K562 (cell line): ENCODE measurements at regions not wholly inside any gene's neighbourhood (a gene's known extent, or its start where the extent isn't known, plus 50 kb on each side); places are given as distances from the start of the nearest gene placed in this dataset.

ENCODE experiments used
- ADNP ChIP-seq: fragments of 200-800 bp; sonication (Bioruptor generic); IDR thresholded peaks from 2 replicates; pipeline ENCODE4 v1.6.1; 2016; ENCODE audit warnings: missing genetic modification characterization, missing compliant biosample characterization
- HLTF ChIP-seq: fragments of 450-650 bp; IDR thresholded peaks from 2 replicates; pipeline ENCODE4 v1.6.1; 2016
- SP1 ChIP-seq: sonication (generic); formaldehyde crosslinking; IDR thresholded peaks from 2 replicates; pipeline ENCODE4 v1.8.1; 2022; ENCODE audit warnings: mild to moderate bottlenecking, missing genetic modification reagents
- TFAM ChIP-seq: fragments of 250-450 bp; sonication (Bioruptor Pico); conservative IDR thresholded peaks from 2 replicates; pipeline ENCODE4 v1.5.0; 2021; ENCODE audit warnings: mild to moderate bottlenecking, moderate library complexity
- ZNF165 ChIP-seq: fragments of 250-450 bp; sonication (Bioruptor Pico); IDR thresholded peaks from 2 replicates; pipeline ENCODE4 v1.4.0; 2020; ENCODE audit warnings: borderline replicate concordance
- ZNF224 ChIP-seq: sonication (generic); formaldehyde crosslinking; IDR thresholded peaks from 2 replicates; pipeline ENCODE4 v1.8.0; 2022; ENCODE audit warnings: mild to moderate bottlenecking, missing genetic modification reagents
- ZNF655 ChIP-seq: fragments of 250-450 bp; sonication (Bioruptor Pico); IDR thresholded peaks from 2 replicates; pipeline ENCODE4 v1.5.0; 2021
- TF ChIP-seq, protein P1 (sequence below): sonication (generic); formaldehyde crosslinking; IDR thresholded peaks from 2 replicates; pipeline ENCODE4 v1.8.0; 2023; ENCODE audit warnings: mild to moderate bottlenecking, missing genetic modification reagents
- TF ChIP-seq, protein P2 (sequence below), 2 experiments: fragments of 450-650 bp in 1 of 2; sonication (generic) in 1 of 2; formaldehyde crosslinking in 1 of 2; IDR thresholded peaks in 1 of 2; conservative IDR thresholded peaks in 1 of 2; 2 replicates each; pipeline versions ENCODE4 v1.6.1 to v1.8.1; 2016 to 2023; ENCODE audit warnings: mild to moderate bottlenecking in 2 of 2, moderate library complexity in 2 of 2, inconsistent platforms in 1 of 2, missing genetic modification reagents in 1 of 2

DNA sequence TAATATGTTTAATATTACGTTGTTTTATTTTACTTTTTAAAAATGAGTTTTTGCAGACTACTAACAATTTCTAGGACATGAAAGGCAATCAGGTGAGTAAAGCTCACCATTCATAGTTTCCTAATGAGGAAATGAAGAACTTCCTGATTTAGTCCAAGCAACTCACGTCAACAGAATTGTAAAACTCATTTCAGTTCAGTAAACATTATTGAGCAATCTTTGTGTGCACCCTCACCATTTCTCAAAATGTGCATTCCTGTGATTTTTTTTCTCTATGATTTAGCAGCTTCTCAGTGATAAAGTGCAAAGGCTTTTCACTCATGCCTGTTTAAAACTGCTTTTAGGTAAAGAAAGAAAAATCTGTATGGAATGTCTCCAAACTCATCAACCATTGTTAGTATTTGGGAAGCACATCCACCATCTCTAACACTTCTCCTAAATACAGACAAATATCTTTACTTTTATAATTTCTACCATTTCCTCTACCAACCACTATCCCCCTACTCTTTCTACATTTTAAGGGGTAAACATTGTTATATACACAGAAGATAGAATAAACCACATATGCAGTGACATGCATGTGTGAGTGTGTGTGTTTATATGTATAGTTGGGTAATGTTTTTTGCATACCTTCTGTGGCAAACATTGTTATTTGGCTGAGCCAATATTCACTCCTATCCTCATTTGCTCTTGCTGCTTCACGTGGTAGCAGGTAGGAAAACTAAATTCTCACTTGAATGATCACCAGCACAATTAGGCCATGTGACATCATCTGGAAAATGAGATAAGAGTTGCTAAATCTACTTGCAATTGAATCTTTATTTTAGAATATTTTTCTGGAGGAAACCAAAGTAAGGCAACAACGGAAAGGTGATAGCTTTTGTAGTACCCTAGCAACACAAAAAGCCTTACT lies 54.7 kb upstream of the PRDM8 start (continued):
- TF ChIP-seq TFAM (CRISPR knock-in tag) (no peak), ADNP (tag) (peak; percentile 89), ZNF224 (CRISPR knock-in tag) (no peak), HLTF (no peak), ZNF655 (CRISPR knock-in tag) (no peak), SP1 (CRISPR knock-in tag) (0 out of 2 replicates have a peak, but pooled peaks have one; percentile 16), ZNF165 (CRISPR knock-in tag) (no peak)
- TF ChIP-seq, protein P1, sequence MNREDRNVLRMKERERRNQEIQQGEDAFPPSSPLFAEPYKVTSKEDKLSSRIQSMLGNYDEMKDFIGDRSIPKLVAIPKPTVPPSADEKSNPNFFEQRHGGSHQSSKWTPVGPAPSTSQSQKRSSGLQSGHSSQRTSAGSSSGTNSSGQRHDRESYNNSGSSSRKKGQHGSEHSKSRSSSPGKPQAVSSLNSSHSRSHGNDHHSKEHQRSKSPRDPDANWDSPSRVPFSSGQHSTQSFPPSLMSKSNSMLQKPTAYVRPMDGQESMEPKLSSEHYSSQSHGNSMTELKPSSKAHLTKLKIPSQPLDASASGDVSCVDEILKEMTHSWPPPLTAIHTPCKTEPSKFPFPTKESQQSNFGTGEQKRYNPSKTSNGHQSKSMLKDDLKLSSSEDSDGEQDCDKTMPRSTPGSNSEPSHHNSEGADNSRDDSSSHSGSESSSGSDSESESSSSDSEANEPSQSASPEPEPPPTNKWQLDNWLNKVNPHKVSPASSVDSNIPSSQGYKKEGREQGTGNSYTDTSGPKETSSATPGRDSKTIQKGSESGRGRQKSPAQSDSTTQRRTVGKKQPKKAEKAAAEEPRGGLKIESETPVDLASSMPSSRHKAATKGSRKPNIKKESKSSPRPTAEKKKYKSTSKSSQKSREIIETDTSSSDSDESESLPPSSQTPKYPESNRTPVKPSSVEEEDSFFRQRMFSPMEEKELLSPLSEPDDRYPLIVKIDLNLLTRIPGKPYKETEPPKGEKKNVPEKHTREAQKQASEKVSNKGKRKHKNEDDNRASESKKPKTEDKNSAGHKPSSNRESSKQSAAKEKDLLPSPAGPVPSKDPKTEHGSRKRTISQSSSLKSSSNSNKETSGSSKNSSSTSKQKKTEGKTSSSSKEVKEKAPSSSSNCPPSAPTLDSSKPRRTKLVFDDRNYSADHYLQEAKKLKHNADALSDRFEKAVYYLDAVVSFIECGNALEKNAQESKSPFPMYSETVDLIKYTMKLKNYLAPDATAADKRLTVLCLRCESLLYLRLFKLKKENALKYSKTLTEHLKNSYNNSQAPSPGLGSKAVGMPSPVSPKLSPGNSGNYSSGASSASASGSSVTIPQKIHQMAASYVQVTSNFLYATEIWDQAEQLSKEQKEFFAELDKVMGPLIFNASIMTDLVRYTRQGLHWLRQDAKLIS: no peak
- TF ChIP-seq, protein P2, sequence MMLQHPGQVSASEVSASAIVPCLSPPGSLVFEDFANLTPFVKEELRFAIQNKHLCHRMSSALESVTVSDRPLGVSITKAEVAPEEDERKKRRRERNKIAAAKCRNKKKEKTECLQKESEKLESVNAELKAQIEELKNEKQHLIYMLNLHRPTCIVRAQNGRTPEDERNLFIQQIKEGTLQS (IDR thresholded peaks at IDR 0.05): peak; percentile 80
- TF ChIP-seq, protein P2 (CRISPR knock-in tag; conservative IDR thresholded peaks at IDR 0.05): no peak
